ENCODE measurements at regions not wholly inside any gene's neighbourhood (a gene's known extent, or its start where the extent isn't known, plus 50 kb on each side); places are given as distances from the start of the nearest gene placed in this dataset.

DNA sequence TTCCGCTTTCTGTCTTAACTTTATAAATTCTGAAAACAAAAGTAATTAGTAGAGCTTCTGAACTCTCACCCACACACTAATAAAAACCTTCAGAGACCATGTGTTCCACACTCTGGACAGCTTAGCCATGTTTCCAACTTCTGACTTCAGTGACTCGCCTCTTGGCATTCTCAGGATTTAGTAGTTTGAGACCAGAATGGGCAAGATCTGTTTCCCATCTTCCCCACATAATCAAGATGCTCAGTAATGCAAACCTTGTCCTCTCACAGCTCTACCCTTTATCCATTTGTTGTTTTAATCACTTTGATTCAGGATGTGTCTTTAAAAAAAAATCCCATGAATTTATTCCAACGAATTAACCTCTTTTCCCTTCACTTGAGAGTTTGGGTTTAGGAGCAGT, 166.6 kb upstream of the SLC24A5 start:
- TF ChIP-seq CTCF (conservative IDR thresholded peaks at IDR 0.05; ENCODE audit: low read length) (no peak), EZH2phosphoT487 (IDR thresholded peaks at IDR 0.05; ENCODE audit: borderline replicate concordance) (no peak)

Measured in Loucy (cell line).